Tibial artery (tissue), 4 donors: ENCODE measurements at regions not wholly inside any gene's neighbourhood (a gene's known extent, or its start where the extent isn't known, plus 50 kb on each side); places are given as distances from the start of the nearest gene placed in this dataset.

Experiments used
- DNase-seq, 2 donors: peaks; one replicate each; pipeline ENCODE4 v3.0.0-alpha.2; 2019
- H3K27ac ChIP-seq, 2 donors: fragments of 200-600 bp; sonication (generic) in 1 of 2; 1 replicate in 1 of 2; 2 replicates in 1 of 2; pipeline ENCODE4 v1.5.1; 2018 to 2019; ENCODE audit warnings: mild to moderate bottlenecking in 1 of 2
- H3K27me3 ChIP-seq, 2 donors: fragments of 200-600 bp; sonication (generic) in 1 of 2; one replicate each; pipeline versions ENCODE4 v1.5.1 to v1.6.0; 2016 to 2019
- H3K36me3 ChIP-seq, 3 donors: fragments of 200-600 bp; sonication (generic) in 2 of 3; one replicate each; pipeline ENCODE4 v1.5.1; 2016 to 2019; ENCODE audit warnings: mild to moderate bottlenecking in 2 of 3
- H3K4me1 ChIP-seq, 4 donors: fragments of 200-600 bp; sonication (generic) in 2 of 4; 1 replicate in 3 of 4; 2 replicates in 1 of 4; pipeline ENCODE4 v1.5.1; 2016 to 2019
- H3K4me3 ChIP-seq, 2 donors: fragments of 200-600 bp; sonication (generic) in 1 of 2; 1 replicate in 1 of 2; 2 replicates in 1 of 2; pipeline ENCODE4 v1.5.1; 2018 to 2019; ENCODE audit warnings: mild to moderate bottlenecking in 2 of 2
- H3K9me3 ChIP-seq, 3 donors: fragments of 200-600 bp; sonication (generic) in 1 of 3; one replicate each; pipeline ENCODE4 v1.5.1; 2016 to 2019
- intact Hi-C: fragments of 100-400 bp; cut with DNase I; formaldehyde crosslinking; loops from one replicate; pipeline ENCODE4 v1.15.0; 2023; ENCODE audit warnings: low total_unique reads
- TF ChIP-seq, protein P1 (sequence below), 2 experiments: fragments of 200-600 bp in 1 of 2; fragments of 450-650 bp in 1 of 2; IDR thresholded peaks; one replicate each; pipeline ENCODE4 v1.5.1; 2017 to 2019; ENCODE audit warnings: antibody characterized with exemption in 2 of 2, mild to moderate bottlenecking in 1 of 2, moderate library complexity in 1 of 2

- Histone ChIP-seq H3K4me3 (no peak overlapping the region), H3K36me3 (no peaks in the 10 kb centered on the region), H3K27me3 (peaks cover 0 to 3% of the 10 kb centered on the region in 2 donors), H3K27ac (no peak overlapping the region), H3K4me1 (no peaks in the 10 kb centered on the region), H3K9me3 (no peaks in the 10 kb centered on the region)
- TF ChIP-seq, protein P1, sequence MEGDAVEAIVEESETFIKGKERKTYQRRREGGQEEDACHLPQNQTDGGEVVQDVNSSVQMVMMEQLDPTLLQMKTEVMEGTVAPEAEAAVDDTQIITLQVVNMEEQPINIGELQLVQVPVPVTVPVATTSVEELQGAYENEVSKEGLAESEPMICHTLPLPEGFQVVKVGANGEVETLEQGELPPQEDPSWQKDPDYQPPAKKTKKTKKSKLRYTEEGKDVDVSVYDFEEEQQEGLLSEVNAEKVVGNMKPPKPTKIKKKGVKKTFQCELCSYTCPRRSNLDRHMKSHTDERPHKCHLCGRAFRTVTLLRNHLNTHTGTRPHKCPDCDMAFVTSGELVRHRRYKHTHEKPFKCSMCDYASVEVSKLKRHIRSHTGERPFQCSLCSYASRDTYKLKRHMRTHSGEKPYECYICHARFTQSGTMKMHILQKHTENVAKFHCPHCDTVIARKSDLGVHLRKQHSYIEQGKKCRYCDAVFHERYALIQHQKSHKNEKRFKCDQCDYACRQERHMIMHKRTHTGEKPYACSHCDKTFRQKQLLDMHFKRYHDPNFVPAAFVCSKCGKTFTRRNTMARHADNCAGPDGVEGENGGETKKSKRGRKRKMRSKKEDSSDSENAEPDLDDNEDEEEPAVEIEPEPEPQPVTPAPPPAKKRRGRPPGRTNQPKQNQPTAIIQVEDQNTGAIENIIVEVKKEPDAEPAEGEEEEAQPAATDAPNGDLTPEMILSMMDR (IDR thresholded peaks at IDR 0.05), result no peak
- intact Hi-C loops, result no loop called here
- no peak for DNase-seq
Measured at GRCh38 chr6:170042596-170043118, 248.2 kb downstream of the DLL1 start.

- intact Hi-C loops, result no loop called here
- Histone ChIP-seq H3K4me1 (no peaks in the 10 kb centered on the region), H3K27me3 (peaks cover 0 to 3% of the 10 kb centered on the region in 2 donors), H3K4me3 (no peak overlapping the region), H3K36me3 (no peaks in the 10 kb centered on the region), H3K27ac (no peak overlapping the region), H3K9me3 (no peaks in the 10 kb centered on the region)
- no peak for DNase-seq
- TF ChIP-seq, protein P1 (IDR thresholded peaks at IDR 0.05), result no peak
Measured at GRCh38 chr6:170042123-170042522, 248.8 kb downstream of the DLL1 start.

- no peaks in the 10 kb centered on the region for H3K36me3 ChIP-seq
Measured at GRCh38 chr6:170041526-170041925, 249.4 kb downstream of the DLL1 start.

DNA sequence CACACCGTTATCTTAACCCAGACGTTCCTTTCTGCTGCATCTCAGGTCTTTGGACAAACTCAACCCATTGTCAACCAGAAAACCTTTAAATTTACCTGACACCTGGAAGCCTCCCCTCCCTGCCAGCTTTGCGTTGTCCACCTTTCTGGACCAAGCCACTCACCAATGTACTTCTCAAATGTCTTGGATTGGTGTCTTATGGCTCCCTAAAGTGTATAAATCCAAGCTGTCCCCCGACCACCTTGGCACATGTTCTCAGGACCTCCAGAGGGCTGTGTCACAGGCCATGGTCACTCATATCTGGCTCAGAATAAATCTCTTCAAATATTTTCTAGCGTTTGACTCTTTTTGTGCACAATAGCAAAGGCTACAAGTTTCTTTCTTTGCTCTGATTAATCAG is 250.0 kb downstream of the DLL1 start:
- peak in 1 of 2 donors; percentile 13 for DNase-seq
- H3K9me3 ChIP-seq, result peaks cover 0 to 1% (median 0%) of the 10 kb centered on the region in 3 donors
- no peaks in the 10 kb centered on the region for H3K36me3 ChIP-seq
- TF ChIP-seq, protein P1 (IDR thresholded peaks at IDR 0.05), result no peak
- intact Hi-C loops, result no loop called here
- H3K27me3 ChIP-seq, result peaks cover 0 to 3% of the 10 kb centered on the region in 2 donors
- no peaks in the 10 kb centered on the region for H3K4me1 ChIP-seq
- H3K4me3 ChIP-seq, result no peak overlapping the region
- H3K27ac ChIP-seq, result no peak overlapping the region

More at GRCh38 chr6:170041526-170041925, 249.4 kb downstream of the DLL1 start:
- intact Hi-C loops, result no loop called here
- TF ChIP-seq, protein P1 (IDR thresholded peaks at IDR 0.05), result no peak
- Histone ChIP-seq H3K27me3 (peaks cover 0 to 3% of the 10 kb centered on the region in 2 donors), H3K27ac (no peak overlapping the region), H3K4me3 (no peak overlapping the region), H3K4me1 (no peaks in the 10 kb centered on the region), H3K9me3 (no peaks in the 10 kb centered on the region)
- DNase-seq, result no peak

DNA sequence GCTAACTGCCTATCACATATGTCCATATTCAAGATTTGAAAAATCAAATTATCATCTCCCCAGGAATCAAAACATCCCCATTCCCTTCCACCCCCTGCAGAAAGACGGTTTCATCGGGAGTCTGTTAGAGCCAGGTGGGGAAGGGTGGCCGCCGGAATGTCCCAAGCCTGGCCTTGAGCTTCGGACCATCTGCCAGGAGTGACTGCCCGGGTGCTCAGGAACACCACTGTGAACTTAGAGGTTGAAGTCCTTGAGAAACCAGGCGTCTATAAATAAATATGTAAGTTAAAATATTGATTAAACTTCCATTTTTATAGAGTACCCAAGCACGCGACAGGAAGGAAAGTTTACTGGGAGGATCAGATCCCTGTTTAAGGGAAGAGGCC is 250.8 kb downstream of the DLL1 start:
- Histone ChIP-seq H3K27me3 (peaks cover 0 to 3% of the 10 kb centered on the region in 2 donors), H3K36me3 (no peaks in the 10 kb centered on the region), H3K27ac (no peak overlapping the region), H3K9me3 (peaks cover 0 to 6% (median 0%) of the 10 kb centered on the region in 3 donors), H3K4me3 (no peak overlapping the region), H3K4me1 (no peaks in the 10 kb centered on the region)
- peak in 1 of 2 donors; percentile 24 for DNase-seq
- TF ChIP-seq, protein P1 (IDR thresholded peaks at IDR 0.05), result no peak
- intact Hi-C loops, result no loop called here
